AG08396 (cell line): ENCODE measurements at regions not wholly inside any gene's neighbourhood (a gene's known extent, or its start where the extent isn't known, plus 50 kb on each side); places are given as distances from the start of the nearest gene placed in this dataset.
"Not testable (repeated sequence)": the region's sequence is repeated elsewhere in the genome, so short reads cannot be mapped to it uniquely, and the experiment has no call there.

Experiments used
- DNase-seq: peaks from one replicate; pipeline ENCODE4 v3.0.0; 2012; ENCODE audit warnings: low spot score, mixed read lengths

DNA sequence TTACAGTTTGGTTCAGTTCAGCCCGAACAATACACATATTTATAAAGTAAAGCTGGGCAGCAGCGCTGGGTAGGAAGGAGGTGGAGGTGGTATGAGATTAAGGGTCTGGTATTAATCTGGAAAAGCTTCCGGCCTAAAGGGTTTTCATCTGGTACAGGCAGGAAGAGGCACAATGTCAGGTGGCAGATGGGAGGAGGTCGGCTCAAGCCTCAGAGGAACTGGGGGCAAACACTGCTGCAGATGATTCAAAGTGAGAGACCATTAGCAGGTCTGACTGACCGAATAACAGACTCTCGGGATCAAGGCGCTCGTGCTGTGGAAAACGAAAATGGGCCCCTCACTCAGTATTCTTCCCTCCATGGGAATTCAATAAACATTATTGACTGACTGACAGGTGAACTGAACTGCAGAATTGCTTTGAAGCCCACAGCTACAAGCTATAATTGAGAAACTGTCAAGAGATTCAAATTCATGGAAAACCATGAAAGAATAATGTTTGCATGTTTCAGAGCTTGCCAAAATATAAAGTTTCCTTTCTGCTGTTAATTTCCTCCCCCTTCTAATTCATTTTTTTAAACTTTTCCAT, 75.3 kb downstream of the TMEM167A start:
- DNase-seq: no peak

DNA sequence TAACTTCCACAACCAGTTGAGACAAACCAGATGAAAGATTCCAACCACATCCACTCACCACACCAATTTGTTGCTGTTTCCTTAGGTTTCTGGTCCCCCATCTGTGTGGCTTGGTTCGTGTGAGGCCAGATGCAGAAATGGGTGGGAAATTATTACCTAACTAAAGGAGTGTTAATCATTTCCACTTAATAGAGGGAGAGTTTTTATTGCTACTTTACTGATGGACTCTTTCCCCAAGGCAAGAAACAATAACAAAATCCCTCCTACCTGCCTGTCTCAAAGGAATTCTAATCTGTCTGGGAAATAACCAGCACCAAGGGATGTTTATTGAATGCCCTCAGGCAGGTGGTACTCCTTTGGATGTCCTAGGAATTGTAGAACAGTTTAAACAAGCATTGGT, 76.3 kb downstream of the TMEM167A start:
- DNase-seq: no peak

DNA sequence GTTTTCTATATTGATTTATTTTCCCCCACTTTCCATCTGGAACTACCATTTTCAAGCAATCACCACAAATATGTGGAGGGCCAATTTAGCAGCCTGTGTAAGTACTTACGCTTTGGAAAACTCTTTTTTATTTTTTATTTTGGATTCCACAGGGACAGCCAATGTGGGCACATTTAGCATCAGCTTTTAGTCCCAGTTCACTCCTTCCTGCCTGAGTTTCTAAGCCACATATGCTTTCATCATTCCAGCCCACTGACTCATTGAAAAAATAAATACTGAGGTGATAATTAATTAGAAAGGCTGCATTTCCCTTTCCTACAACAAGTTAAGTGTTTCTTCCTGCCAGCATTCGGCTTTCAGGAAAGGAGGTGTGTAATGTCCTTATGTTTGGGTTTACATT, 76.8 kb downstream of the TMEM167A start:
- DNase-seq: no peak

DNA sequence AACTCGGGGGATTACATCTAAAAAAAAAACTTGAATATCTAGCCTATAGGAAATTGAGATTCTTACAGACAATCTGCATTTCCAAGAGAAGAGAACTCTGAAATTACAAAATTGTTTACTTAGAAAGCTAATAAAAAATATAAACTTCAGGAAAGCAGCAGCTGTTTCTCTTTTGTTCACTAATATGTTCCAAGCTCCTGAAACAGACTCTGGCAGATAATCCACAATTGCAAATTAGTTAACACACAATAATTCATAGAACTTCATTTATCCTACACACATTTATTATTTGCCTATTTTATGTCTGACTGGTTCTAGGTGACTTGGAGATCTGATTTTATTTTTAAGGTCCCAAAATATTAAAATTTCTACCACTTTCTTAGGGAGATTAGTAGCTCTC, 83.8 kb downstream of the TMEM167A start:
- no peak for DNase-seq

DNA sequence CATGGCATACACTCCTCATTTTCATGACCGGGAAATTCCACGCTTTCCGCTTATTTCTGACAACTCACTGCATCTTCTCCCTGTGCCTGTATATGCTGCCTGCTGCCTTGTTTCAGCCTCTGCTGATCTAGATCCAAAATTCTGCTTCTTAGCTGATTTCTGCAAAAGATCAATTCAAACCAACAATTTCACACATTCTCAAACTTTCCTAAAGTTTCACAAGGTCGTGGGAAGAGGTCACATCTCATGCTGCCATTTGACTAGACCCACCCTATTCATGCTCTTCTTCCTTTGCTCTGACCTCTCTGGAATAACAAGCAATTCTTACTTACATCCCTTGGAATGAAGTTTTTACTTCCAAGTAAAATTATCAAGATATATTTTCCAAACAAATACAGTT, 84.5 kb downstream of the TMEM167A start:
- DNase-seq: no peak

DNA sequence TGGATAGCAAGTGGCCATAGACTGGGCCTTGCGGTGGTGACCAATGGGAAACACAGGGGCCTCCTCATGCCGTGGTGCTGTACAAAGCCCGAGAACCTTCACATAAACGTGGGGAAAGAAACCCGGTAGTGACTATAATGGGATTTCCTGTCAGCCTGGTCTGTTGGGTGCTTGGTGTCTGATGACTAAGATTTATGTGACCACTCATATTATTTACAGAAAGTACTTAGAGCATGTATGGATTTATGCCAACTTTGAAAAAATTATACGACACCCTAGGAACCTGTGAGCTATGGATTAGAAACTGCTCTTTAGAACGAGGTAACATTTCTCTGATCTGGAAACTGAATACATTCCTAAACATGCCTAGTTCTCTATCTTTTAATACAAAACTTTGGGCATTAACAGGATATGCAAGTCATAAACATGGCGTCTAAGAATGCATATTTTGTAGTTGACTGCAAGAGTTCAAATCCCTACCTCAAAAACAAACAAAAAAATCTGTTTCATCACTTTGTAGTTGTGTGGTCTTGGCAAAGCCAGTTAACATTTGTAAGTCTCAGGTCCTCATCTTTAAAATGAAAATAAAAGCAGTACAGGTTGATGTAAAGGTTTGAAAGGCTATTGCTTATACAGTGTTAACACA, 85.4 kb downstream of the TMEM167A start:
- peak; percentile 12 for DNase-seq

DNA sequence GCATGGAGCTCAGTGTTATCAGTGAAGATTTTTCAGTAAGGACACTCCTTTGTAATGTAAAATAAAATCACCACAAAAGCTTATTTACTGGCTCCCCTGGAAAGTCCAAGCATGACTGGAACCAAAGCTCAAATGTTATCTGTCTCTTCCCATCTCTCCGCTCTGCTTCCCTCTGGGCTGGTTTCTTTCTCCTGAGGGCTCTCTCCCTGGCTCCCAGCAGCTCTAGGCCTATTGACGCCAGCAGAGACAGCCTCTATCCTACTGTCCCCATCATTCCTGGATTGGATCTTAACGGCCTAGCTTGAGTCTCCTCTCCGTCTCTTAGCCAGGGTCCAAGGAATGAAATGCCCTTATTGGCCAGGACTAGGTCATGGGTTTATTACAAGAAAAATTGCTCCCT, 86.1 kb downstream of the TMEM167A start:
- no peak for DNase-seq

DNA sequence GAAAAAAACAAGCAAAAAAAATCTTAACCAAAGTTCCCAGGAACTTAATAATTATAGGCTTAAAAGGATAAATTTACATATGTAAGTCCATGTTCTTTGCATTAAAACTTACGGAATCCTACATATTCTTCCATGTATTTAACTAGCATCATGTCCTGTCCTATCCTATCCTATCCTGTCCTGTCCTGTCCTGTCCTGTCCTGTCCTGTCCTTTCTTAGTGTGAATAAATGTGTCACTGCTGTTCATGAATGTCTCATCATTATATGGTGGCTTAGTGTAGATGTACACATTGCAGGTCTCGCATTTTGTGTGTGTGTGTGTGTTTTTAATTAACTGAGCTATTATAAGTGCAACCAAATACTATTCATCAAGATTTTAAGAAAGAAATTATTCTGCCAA, 90.0 kb downstream of the TMEM167A start:
- DNase-seq: no peak

DNA sequence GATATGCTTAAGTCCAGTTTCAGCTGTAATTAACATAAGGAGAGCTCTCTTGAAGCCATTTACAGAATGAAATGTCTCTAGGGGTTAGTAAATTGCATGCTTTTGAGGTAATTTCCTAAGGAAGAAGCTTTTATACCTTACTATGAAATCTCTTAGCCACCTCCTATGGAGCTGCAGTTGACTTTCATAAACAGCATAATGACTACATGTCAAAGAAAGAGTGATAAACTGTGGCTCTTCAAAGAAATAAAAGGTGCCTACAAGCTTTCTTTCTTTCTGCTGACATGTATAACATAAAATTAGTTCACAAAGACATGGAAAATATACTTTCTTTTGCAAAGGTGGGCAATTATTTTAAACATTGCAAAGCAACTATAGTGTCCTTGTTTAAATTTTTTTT, 90.8 kb downstream of the TMEM167A start:
- no peak for DNase-seq

DNA sequence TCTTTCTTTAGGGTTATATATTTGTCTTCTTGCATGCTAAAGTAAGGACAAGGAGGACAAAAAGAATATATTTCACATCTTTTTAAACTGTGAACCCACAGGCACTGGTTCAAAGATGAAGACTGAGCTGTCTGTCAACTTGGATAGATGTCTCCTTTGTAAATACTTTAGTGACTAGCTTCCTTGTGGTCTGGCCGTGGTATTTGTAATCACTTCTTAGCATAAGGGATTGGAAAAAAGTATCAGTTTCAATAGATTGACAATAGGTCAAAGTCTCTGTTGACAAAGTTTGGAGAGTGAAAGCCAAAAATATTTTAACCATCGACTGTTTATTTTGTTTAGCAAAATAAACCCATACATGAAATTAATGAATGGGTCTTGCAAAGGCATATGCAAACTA, 91.4 kb downstream of the TMEM167A start:
- DNase-seq: no peak

DNA sequence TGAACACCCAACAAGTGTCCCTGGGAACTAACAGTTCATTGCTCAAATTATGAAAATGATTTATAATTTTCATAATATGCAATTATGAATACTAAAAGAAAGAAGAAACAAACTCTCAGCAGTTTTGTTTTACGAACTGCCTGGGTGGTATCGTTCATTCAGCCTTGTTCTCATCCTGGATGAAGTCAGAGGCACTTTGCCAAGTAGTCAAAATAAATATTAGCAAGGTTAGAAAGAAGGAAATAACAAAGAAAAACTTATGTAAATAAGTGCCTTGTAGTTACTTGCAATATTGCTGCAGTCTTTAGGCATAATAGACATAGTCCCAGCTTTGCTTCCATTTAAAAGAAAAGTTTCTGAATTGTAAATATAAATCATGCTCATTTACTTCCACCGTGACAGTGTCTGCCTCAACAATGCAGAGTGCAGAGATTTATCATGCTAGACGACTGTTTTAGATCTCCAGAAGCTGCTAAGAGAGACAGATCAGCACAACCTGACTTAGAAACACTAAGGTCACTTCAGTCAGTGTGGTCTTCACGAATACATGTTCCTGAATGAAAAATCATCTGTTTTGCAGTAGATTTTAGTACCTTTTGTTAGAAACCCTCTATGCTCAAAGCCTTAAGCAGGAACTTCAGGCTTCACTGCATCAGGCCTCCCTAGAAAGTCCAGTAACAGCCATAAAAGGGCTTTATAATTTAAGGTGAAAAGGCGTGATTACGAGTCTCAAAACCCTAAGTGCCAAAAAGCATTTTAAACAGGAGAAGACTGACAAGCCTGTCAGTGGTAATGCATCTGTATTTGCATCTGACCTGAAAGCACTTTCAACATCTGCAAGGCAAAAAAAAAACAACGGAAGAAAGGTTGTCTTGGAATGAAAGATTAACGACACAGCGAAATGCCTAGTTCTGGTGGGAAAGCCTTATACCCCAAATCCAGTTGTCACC, 92.1 kb downstream of the TMEM167A start:
- no peak for DNase-seq

DNA sequence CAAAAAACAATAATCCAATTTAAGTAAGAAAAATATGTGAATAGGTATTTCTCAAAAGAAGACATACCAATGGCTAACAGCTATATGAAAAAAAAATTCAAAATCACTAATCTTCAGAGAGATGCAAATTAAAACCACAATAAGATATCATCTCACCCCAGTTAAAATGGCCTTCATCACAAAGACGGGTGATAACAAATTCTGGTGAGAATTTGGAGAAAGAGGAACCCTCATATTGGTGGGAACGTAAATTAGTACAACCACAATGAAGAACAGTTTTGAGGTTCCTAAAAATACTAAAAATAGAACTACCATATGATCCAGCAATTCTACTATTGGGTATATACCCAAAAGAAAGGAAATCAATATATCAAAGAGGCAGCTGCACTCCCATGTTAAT, 94.3 kb downstream of the TMEM167A start:
- DNase-seq: no peak

DNA sequence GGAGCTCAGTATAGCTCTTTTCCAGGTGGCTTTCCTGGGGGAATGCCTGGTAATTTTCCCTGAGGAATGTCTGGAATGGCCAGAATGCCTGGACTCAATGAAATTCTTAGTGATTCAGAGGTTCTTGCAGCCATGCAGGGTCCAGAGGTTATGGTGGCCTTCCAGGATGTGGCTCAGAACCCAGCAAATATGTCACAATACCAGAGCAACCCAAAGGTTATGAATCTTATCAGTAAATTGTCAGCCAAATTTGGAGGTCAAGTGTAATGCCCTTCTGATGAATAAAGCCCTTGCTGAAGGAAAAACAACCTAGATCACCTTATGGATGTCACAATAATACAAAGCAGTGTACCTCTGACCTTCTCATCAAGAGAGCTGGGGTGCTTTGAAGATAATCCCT, 100.3 kb downstream of the TMEM167A start:
- DNase-seq: not testable (repeated sequence)

DNA sequence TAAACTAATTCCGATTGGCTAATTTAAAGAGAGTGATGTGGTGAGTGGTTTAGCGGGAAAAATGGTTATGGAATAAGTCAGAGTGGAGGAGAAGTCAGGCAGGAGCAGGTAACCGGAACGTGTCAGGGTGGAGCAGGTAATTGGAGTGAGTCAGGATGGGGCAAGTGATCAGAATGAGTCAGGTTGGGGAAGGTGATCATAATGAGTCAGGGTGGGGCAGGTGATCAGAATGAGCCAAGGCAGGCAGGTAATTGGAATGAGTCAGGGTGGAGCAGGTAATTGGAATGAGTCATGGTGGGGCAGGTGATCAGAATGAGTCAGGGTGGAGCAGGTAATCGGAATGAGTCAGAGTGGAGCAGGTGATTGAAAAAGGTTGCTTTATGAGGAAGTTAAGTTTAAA, 101.4 kb downstream of the TMEM167A start:
- DNase-seq: no peak

DNA sequence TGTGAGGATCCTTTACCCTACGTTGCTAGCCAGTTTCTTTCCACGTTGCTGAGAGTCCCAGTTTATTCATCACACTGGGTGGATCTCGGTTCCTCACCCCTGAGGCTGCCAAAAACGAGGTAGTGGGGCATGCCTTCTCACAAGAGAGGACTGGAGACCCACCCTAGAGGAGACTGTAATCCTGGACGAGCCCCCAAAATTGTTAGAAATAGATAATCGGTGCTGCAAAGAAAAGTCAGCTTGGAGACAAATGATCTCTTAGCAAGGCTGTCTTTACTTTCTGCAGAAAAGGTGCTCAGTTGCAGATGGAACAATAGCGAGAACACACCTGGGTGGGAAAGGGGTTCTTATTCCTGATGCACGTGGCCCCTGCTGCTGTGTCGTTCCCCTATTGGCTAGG, 101.8 kb downstream of the TMEM167A start:
- DNase-seq: no peak

DNA sequence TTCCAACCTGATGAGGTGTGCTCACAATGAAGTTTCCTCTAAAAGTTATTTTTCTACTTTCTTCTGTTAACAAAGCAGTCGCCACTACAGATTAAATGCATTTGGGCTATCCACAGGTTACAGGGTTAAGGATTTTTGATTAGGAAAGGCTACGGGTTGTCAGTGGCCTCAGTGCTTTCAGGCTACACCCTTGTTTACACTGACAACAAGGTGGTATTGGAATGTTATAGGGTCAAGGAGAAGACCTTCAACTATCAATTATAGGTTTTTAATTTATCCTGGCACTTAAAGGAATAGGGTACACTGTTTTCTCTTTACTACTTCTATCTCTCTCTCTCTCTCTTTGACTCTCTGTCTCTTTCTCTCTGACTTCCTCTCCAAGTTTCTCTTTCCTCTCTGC, 102.8 kb downstream of the TMEM167A start:
- DNase-seq: not testable (repeated sequence)

DNA sequence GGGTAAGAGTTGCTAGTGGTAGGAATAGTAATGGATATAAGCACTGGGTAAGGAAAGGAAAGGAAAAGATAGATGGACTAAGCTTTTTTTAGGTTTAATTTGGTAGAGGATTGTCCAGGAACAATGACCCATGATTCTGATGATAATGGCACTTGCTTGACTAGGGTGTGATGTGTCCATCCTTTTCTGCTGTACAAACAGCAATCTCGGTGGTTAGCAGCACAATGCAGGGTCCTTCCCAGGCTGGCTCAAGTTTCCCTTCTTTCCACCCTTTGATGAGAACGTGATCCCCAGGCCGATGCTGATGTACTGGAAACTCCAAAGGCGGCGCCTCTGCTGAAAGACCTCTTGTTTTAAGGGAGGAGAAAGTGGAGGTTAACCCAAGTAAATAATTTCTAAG, 105.3 kb downstream of the TMEM167A start:
- no peak for DNase-seq

DNA sequence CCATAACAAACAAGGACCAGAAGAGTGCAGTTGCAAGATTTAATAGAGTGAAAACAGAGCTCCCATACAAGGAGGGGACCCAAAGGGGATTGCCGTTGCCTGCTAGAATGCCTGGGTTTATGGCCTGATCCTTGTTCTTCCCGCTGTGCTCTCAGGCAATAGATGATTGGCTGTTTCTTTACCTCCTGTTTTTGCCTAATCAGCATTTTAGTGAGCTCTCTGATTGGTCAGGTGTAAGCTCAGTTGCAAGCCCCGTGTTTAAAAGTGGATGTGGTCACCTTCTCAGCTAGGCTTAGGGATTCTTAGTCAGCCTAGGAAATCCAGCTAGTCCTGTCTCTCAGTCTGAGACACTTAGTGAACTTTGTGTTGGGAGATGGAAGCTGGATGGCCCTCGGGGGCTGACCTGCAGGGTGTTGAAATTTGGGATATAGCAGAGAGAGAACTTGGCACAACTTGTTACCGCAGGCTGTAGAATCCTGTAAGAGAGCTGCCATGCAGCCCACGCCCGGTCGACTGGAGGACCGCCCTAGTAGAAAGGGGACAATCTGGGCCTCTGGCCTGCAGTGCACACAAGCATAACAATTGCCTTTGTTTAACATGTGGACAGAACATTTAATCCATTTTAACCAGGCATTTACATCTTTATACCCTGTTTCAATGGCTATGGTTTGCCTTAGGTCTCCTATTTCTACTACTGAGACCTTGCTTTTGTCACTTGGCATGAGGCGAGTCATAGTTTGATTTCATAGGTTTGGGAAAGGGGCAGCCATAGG, 106.0 kb downstream of the TMEM167A start:
- not testable (repeated sequence) for DNase-seq

DNA sequence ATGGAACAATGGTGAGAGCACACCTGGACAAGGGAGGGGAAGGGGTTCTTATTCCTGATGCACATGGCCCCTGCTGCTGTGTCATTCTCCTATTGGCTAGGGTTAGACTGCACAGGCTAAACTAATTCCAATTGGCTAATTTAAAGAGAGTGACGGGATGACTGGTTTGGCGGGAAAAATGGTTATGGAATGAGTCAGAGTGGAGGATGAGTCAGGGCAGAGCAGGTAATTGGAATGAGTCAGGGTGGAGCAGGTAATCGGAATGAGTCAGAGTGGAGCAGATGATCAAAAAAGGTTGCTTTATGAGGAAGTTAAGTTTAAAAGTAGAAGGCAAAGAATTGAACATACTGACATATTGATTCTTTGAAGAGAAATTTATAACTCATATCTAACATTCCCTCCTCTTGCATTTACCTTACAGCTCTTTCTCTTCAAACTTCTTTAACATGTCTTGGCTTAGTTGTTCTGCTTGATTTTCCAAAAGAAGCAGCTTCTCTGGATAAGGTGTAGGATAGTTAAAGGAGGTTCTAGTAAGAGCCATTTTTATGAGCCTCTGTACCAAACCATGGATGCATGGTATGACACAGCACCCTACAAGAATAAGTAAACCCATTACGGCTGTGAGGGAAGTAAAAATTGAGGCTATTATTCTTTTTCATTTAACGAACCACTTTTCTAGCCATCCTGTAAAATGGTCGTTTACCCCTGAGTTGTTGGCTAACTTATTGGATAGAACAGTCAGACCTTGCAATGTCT, 107.8 kb downstream of the TMEM167A start:
- DNase-seq: not testable (repeated sequence)

DNA sequence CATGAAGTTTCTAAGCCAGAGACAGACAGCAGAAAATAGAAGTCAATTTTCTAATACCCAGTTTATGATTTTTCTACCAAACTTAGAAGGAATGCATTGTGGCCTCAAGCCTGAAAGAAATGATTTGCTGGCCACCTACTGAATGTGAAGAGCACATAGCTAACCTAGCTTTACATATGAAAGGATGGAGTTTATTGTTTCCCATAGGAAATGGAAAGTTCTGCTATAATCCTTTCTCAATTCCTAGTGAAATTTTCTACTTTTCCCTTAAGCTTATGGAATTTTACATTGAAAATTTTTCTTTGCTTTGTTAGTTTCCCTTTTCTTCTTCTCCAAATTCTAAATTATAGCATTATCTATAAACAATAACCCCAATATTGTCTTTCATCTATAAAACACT, 110.1 kb downstream of the TMEM167A start:
- no peak for DNase-seq

DNA sequence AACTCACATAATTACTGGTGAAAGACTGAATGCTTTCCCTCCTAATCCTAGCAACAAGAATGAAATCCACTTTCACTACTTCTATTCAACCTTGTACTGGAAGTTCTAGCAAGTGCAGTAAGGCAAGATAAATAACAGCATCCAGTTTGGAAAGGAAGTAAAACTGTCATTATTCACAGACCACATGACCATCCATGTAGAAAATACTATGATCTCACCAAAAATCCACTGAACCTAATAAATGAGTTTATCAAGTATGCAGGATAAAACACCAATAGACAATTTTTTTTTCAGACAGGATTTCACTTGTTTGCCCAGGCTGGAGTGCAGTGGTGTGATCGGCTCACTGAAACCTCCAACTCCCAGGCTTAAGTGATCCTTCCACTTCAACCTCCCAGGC, 117.7 kb downstream of the TMEM167A start:
- DNase-seq: no peak

DNA sequence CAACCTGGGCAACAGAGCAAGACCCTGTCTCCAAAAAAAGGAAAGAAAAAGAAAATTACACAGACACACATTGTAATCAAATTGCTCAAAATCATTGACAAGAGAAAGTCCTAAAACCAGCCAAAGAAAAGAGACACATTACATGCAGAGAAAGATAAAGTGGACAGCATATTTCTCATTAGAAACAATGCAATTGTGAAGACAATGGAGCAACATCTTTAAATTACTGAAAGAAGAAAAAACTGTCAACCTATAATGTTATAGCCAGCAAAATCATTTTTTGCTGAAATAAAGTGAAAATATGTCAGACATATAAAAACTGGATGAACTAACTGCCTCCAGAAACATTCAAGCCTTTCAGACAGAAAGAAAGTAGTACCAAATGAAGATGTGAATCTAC, 120.6 kb downstream of the TMEM167A start:
- no peak for DNase-seq
